ENCODE measurements at regions not wholly inside any gene's neighbourhood (a gene's known extent, or its start where the extent isn't known, plus 50 kb on each side); places are given as distances from the start of the nearest gene placed in this dataset.

- H3K27me3 ChIP-seq (ENCODE audit: control insufficient read depth in 1 of 2, insufficient read depth in 2 of 2, low read length in 2 of 2): no peaks in the 10 kb centered on the region
- no peak overlapping the region for H3K9ac ChIP-seq (ENCODE audit: low read depth in 1 of 2, low read length in 2 of 2)
- H3K4me3 ChIP-seq (ENCODE audit: low read depth in 1 of 2, low read length in 2 of 2): no peak overlapping the region
- no peaks in the 10 kb centered on the region for H3K4me1 ChIP-seq (ENCODE audit: control insufficient read depth in 1 of 2, insufficient read depth in 2 of 2, low read length in 2 of 2)
- no peaks in the 10 kb centered on the region for H3K9me3 ChIP-seq (ENCODE audit: control insufficient read depth in 1 of 2, low read length in 2 of 2)
- no peaks in the 10 kb centered on the region for H3K36me3 ChIP-seq (ENCODE audit: control insufficient read depth in 1 of 2, insufficient read depth in 2 of 2, low read length in 2 of 2)
- no peak overlapping the region for H3K27ac ChIP-seq (ENCODE audit: low read depth, low read length)
Observed at GRCh38 chr4:45985038-45985437, 138.8 kb downstream of the GABRG1 start.

DNA sequence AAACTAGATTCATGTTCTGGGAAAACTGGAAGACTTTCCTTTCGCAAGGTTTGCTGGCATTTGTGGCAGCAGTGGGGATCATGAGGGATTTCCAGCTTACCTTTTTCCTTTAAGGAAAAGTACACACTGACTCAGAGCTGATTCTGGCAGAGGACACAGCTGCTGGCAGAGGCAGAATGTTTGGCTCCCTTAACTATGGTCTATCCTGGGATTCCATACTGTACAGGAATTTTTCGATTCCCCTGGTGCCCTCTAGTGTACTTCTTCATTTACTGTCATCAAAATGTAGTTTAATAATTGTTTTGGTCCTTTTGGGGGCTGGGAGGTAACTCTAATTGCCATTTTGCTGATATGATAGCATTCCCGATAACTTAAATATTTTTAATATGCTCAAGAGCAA, 152.7 kb downstream of the GABRG1 start:
- Histone ChIP-seq H3K9me3 (ENCODE audit: control insufficient read depth in 1 of 2, low read length in 2 of 2) (peaks cover 9 to 17% of the 10 kb centered on the region in 2 donors), H3K27me3 (ENCODE audit: control insufficient read depth in 1 of 2, insufficient read depth in 2 of 2, low read length in 2 of 2) (no peaks in the 10 kb centered on the region), H3K4me1 (ENCODE audit: control insufficient read depth in 1 of 2, insufficient read depth in 2 of 2, low read length in 2 of 2) (no peaks in the 10 kb centered on the region), H3K27ac (ENCODE audit: low read depth, low read length) (no peak overlapping the region), H3K9ac (ENCODE audit: low read depth in 1 of 2, low read length in 2 of 2) (no peak overlapping the region), H3K4me3 (ENCODE audit: low read depth in 1 of 2, low read length in 2 of 2) (no peak overlapping the region), H3K36me3 (ENCODE audit: control insufficient read depth in 1 of 2, insufficient read depth in 2 of 2, low read length in 2 of 2) (no peaks in the 10 kb centered on the region)

- Histone ChIP-seq H3K4me3 (ENCODE audit: low read depth in 1 of 2, low read length in 2 of 2) (no peak overlapping the region), H3K27ac (ENCODE audit: low read depth, low read length) (no peak overlapping the region), H3K36me3 (ENCODE audit: control insufficient read depth in 1 of 2, insufficient read depth in 2 of 2, low read length in 2 of 2) (no peaks in the 10 kb centered on the region), H3K4me1 (ENCODE audit: control insufficient read depth in 1 of 2, insufficient read depth in 2 of 2, low read length in 2 of 2) (no peaks in the 10 kb centered on the region), H3K9me3 (ENCODE audit: control insufficient read depth in 1 of 2, low read length in 2 of 2) (no peaks in the 10 kb centered on the region), H3K9ac (ENCODE audit: low read depth in 1 of 2, low read length in 2 of 2) (no peak overlapping the region), H3K27me3 (ENCODE audit: control insufficient read depth in 1 of 2, insufficient read depth in 2 of 2, low read length in 2 of 2) (no peaks in the 10 kb centered on the region)
Observed at GRCh38 chr4:45957353-45957752, 166.5 kb downstream of the GABRG1 start.

- Histone ChIP-seq H3K27me3 (ENCODE audit: control insufficient read depth in 1 of 2, insufficient read depth in 2 of 2, low read length in 2 of 2) (no peaks in the 10 kb centered on the region), H3K9ac (ENCODE audit: low read depth in 1 of 2, low read length in 2 of 2) (no peak overlapping the region), H3K27ac (ENCODE audit: low read depth, low read length) (no peak overlapping the region), H3K4me1 (ENCODE audit: control insufficient read depth in 1 of 2, insufficient read depth in 2 of 2, low read length in 2 of 2) (no peaks in the 10 kb centered on the region), H3K4me3 (ENCODE audit: low read depth in 1 of 2, low read length in 2 of 2) (no peak overlapping the region), H3K9me3 (ENCODE audit: control insufficient read depth in 1 of 2, low read length in 2 of 2) (no peaks in the 10 kb centered on the region), H3K36me3 (ENCODE audit: control insufficient read depth in 1 of 2, insufficient read depth in 2 of 2, low read length in 2 of 2) (no peaks in the 10 kb centered on the region)
Observed at GRCh38 chr4:45954276-45954675, 169.6 kb downstream of the GABRG1 start.

- Histone ChIP-seq H3K27ac (ENCODE audit: low read depth, low read length) (no peak overlapping the region), H3K27me3 (ENCODE audit: control insufficient read depth in 1 of 2, insufficient read depth in 2 of 2, low read length in 2 of 2) (no peaks in the 10 kb centered on the region), H3K4me3 (ENCODE audit: low read depth in 1 of 2, low read length in 2 of 2) (no peak overlapping the region), H3K4me1 (ENCODE audit: control insufficient read depth in 1 of 2, insufficient read depth in 2 of 2, low read length in 2 of 2) (no peaks in the 10 kb centered on the region), H3K36me3 (ENCODE audit: control insufficient read depth in 1 of 2, insufficient read depth in 2 of 2, low read length in 2 of 2) (no peaks in the 10 kb centered on the region), H3K9me3 (ENCODE audit: control insufficient read depth in 1 of 2, low read length in 2 of 2) (no peaks in the 10 kb centered on the region), H3K9ac (ENCODE audit: low read depth in 1 of 2, low read length in 2 of 2) (no peak overlapping the region)
Observed at GRCh38 chr4:45951153-45951552, 172.7 kb downstream of the GABRG1 start.

- H3K9ac ChIP-seq (ENCODE audit: low read depth in 1 of 2, low read length in 2 of 2): no peak overlapping the region
- H3K27ac ChIP-seq (ENCODE audit: low read depth, low read length): no peak overlapping the region
- no peaks in the 10 kb centered on the region for H3K9me3 ChIP-seq (ENCODE audit: control insufficient read depth in 1 of 2, low read length in 2 of 2)
- H3K4me1 ChIP-seq (ENCODE audit: control insufficient read depth in 1 of 2, insufficient read depth in 2 of 2, low read length in 2 of 2): no peaks in the 10 kb centered on the region
- H3K4me3 ChIP-seq (ENCODE audit: low read depth in 1 of 2, low read length in 2 of 2): no peak overlapping the region
- no peaks in the 10 kb centered on the region for H3K27me3 ChIP-seq (ENCODE audit: control insufficient read depth in 1 of 2, insufficient read depth in 2 of 2, low read length in 2 of 2)
- H3K36me3 ChIP-seq (ENCODE audit: control insufficient read depth in 1 of 2, insufficient read depth in 2 of 2, low read length in 2 of 2): no peaks in the 10 kb centered on the region
Observed at GRCh38 chr4:45946699-45947098, 177.2 kb downstream of the GABRG1 start.

- H3K36me3 ChIP-seq (ENCODE audit: control insufficient read depth in 1 of 2, insufficient read depth in 2 of 2, low read length in 2 of 2): no peaks in the 10 kb centered on the region
- no peak overlapping the region for H3K4me3 ChIP-seq (ENCODE audit: low read depth in 1 of 2, low read length in 2 of 2)
- H3K9ac ChIP-seq (ENCODE audit: low read depth in 1 of 2, low read length in 2 of 2): no peak overlapping the region
- no peaks in the 10 kb centered on the region for H3K27me3 ChIP-seq (ENCODE audit: control insufficient read depth in 1 of 2, insufficient read depth in 2 of 2, low read length in 2 of 2)
- no peaks in the 10 kb centered on the region for H3K9me3 ChIP-seq (ENCODE audit: control insufficient read depth in 1 of 2, low read length in 2 of 2)
- H3K27ac ChIP-seq (ENCODE audit: low read depth, low read length): no peak overlapping the region
- H3K4me1 ChIP-seq (ENCODE audit: control insufficient read depth in 1 of 2, insufficient read depth in 2 of 2, low read length in 2 of 2): no peaks in the 10 kb centered on the region
Observed at GRCh38 chr4:45944000-45944399, 179.9 kb downstream of the GABRG1 start.

DNA sequence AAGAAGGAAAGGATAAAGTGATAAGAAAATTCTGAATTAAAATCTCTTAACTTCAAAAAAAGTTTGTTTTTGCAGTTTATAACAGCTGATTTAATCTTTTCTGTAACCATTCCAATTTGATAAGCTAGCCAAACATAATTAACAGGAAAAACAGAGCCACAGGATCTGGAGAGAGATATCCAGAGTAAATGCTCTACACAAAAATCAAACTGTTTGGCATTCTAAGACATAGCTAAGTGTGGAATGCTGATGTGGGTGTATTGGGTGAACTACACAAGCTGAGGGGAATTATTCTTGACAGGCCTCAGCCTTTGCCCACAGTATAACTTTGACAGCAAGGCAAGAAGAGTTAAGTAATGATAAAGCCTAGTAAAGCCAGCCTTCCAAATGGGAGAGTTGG, 184.8 kb downstream of the GABRG1 start:
- Histone ChIP-seq H3K4me1 (ENCODE audit: control insufficient read depth in 1 of 2, insufficient read depth in 2 of 2, low read length in 2 of 2) (no peaks in the 10 kb centered on the region), H3K27ac (ENCODE audit: low read depth, low read length) (no peak overlapping the region), H3K27me3 (ENCODE audit: control insufficient read depth in 1 of 2, insufficient read depth in 2 of 2, low read length in 2 of 2) (no peaks in the 10 kb centered on the region), H3K9ac (ENCODE audit: low read depth in 1 of 2, low read length in 2 of 2) (no peak overlapping the region), H3K4me3 (ENCODE audit: low read depth in 1 of 2, low read length in 2 of 2) (no peak overlapping the region), H3K9me3 (ENCODE audit: control insufficient read depth in 1 of 2, low read length in 2 of 2) (no peaks in the 10 kb centered on the region), H3K36me3 (ENCODE audit: control insufficient read depth in 1 of 2, insufficient read depth in 2 of 2, low read length in 2 of 2) (no peaks in the 10 kb centered on the region)

DNA sequence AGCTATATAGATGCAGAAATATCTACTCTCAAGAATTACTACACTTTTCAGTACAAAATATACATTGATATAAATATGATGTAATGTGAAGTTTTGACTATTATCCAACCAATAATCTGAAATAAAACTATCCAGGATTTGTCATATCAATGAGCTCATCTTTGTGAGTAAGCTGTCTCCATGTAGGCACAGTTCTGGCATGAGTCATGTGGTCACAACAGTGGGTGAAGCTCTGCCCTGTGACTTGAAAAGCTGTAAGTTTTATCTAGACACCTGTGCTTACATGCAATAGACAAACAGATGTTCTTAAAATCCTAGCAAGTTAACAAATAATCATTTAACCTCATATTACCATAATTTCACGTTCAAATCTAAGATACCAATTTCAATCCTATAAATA, 192.7 kb downstream of the GABRG1 start:
- Histone ChIP-seq H3K4me3 (ENCODE audit: low read depth in 1 of 2, low read length in 2 of 2) (no peak overlapping the region), H3K27ac (ENCODE audit: low read depth, low read length) (no peak overlapping the region), H3K9me3 (ENCODE audit: control insufficient read depth in 1 of 2, low read length in 2 of 2) (no peaks in the 10 kb centered on the region), H3K9ac (ENCODE audit: low read depth in 1 of 2, low read length in 2 of 2) (no peak overlapping the region), H3K27me3 (ENCODE audit: control insufficient read depth in 1 of 2, insufficient read depth in 2 of 2, low read length in 2 of 2) (no peaks in the 10 kb centered on the region), H3K36me3 (ENCODE audit: control insufficient read depth in 1 of 2, insufficient read depth in 2 of 2, low read length in 2 of 2) (no peaks in the 10 kb centered on the region), H3K4me1 (ENCODE audit: control insufficient read depth in 1 of 2, insufficient read depth in 2 of 2, low read length in 2 of 2) (no peaks in the 10 kb centered on the region)

DNA sequence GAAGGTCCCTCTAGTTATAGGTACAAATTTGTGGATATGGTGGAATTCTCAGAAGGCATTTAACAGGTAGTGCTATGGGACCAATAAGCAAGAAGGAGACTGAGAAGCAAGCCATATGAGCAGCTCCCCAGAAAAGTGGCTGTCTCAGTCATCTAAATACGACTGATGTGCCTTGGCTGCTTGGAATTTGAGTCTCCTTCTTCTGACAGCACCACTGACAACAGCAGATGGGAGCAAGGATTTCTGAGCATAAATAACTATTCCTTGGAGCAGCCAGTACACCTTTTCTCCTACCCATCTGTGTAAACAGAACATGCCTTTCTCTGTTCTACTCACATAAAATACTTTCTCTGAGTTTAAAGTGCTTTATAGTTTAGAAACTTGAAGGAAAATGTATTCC, 196.2 kb downstream of the GABRG1 start:
- H3K9me3 ChIP-seq (ENCODE audit: control insufficient read depth in 1 of 2, low read length in 2 of 2): no peaks in the 10 kb centered on the region
- H3K27ac ChIP-seq (ENCODE audit: low read depth, low read length): no peak overlapping the region
- no peaks in the 10 kb centered on the region for H3K27me3 ChIP-seq (ENCODE audit: control insufficient read depth in 1 of 2, insufficient read depth in 2 of 2, low read length in 2 of 2)
- H3K4me1 ChIP-seq (ENCODE audit: control insufficient read depth in 1 of 2, insufficient read depth in 2 of 2, low read length in 2 of 2): no peaks in the 10 kb centered on the region
- no peaks in the 10 kb centered on the region for H3K36me3 ChIP-seq (ENCODE audit: control insufficient read depth in 1 of 2, insufficient read depth in 2 of 2, low read length in 2 of 2)
- no peak overlapping the region for H3K4me3 ChIP-seq (ENCODE audit: low read depth in 1 of 2, low read length in 2 of 2)
- H3K9ac ChIP-seq (ENCODE audit: low read depth in 1 of 2, low read length in 2 of 2): no peak overlapping the region

DNA sequence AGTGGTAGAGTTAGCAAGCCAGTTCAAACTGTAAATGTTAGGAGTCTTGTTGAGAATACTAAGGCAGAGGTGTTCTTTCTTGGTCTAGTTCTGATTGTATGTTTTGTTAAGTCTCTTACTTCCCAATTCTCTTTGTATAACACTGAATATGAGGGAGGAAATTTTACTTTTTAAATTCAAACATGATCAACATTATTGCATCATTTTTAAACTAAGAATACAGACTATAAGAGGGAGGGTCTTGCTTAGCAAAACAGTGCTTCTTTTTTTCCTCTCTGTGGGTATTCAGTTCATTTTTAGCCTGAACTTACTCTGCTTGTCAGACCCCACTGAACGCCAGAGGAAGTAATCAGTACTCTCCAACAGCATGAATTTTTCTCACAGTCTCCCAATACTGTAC, 198.0 kb downstream of the GABRG1 start:
- no peak overlapping the region for H3K9ac ChIP-seq (ENCODE audit: low read depth in 1 of 2, low read length in 2 of 2)
- no peak overlapping the region for H3K27ac ChIP-seq (ENCODE audit: low read depth, low read length)
- no peak overlapping the region for H3K4me3 ChIP-seq (ENCODE audit: low read depth in 1 of 2, low read length in 2 of 2)
- H3K9me3 ChIP-seq (ENCODE audit: control insufficient read depth in 1 of 2, low read length in 2 of 2): no peaks in the 10 kb centered on the region
- H3K4me1 ChIP-seq (ENCODE audit: control insufficient read depth in 1 of 2, insufficient read depth in 2 of 2, low read length in 2 of 2): no peaks in the 10 kb centered on the region
- H3K36me3 ChIP-seq (ENCODE audit: control insufficient read depth in 1 of 2, insufficient read depth in 2 of 2, low read length in 2 of 2): no peaks in the 10 kb centered on the region
- H3K27me3 ChIP-seq (ENCODE audit: control insufficient read depth in 1 of 2, insufficient read depth in 2 of 2, low read length in 2 of 2): no peaks in the 10 kb centered on the region
